Prostate gland (tissue), 2 donors: ENCODE measurements at regions not wholly inside any gene's neighbourhood (a gene's known extent, or its start where the extent isn't known, plus 50 kb on each side); places are given as distances from the start of the nearest gene placed in this dataset.

ENCODE experiments used
- POLR2AphosphoS5 ChIP-seq: sonication (generic); formaldehyde crosslinking; IDR thresholded peaks from one replicate; pipeline ENCODE4 v1.6.1; 2017; ENCODE audit warnings: antibody characterized with exemption
- TF ChIP-seq, protein P1 (sequence below), 4 experiments: fragments of 200-600 bp in 2 of 4; fragments of 450-650 bp in 2 of 4; sonication (generic) in 2 of 4; IDR thresholded peaks; 1 replicate in 3 of 4; 2 replicates in 1 of 4; pipeline ENCODE4 v1.5.1; 2016 to 2019; ENCODE audit warnings: antibody characterized with exemption in 4 of 4, mild to moderate bottlenecking in 2 of 4, moderate library complexity in 2 of 4

DNA sequence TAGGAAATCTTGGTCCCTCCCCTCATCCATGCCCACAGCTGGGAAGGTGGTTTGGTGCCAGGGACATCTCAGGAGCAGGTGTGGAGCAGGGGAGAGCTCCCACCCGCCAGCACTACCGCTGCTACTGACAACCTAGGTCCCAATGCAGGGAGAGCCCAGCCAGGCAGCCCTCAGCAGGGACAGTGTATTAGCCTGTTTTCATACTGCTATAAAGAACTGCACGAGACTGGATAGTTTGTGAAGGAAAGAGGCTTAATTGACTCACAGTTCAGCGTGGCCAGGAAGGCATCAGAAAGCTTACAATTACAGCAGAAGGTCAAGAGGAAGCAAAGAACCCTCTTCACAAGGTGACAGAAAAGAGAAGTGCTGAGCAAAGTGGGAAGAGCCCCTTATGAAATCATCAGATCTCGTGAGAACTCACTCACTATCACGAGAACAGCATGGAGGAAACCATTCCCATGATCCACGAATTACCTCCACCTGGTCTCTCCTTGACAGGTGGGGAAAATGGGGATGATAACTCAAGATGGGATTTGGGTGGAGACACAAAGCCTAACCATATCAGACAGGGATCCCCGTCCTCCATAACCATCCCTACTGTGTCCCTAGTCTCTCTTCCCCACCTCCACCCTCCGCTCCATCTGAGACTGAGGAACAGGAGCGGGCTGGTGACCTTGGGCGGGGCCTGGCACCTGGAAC is 218.6 kb downstream of the TBC1D2B start:
- TF ChIP-seq, protein P1, sequence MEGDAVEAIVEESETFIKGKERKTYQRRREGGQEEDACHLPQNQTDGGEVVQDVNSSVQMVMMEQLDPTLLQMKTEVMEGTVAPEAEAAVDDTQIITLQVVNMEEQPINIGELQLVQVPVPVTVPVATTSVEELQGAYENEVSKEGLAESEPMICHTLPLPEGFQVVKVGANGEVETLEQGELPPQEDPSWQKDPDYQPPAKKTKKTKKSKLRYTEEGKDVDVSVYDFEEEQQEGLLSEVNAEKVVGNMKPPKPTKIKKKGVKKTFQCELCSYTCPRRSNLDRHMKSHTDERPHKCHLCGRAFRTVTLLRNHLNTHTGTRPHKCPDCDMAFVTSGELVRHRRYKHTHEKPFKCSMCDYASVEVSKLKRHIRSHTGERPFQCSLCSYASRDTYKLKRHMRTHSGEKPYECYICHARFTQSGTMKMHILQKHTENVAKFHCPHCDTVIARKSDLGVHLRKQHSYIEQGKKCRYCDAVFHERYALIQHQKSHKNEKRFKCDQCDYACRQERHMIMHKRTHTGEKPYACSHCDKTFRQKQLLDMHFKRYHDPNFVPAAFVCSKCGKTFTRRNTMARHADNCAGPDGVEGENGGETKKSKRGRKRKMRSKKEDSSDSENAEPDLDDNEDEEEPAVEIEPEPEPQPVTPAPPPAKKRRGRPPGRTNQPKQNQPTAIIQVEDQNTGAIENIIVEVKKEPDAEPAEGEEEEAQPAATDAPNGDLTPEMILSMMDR (IDR thresholded peaks at IDR 0.05) = no peak
- TF ChIP-seq POLR2AphosphoS5 = no peak
